ENCODE measurements at regions not wholly inside any gene's neighbourhood (a gene's known extent, or its start where the extent isn't known, plus 50 kb on each side); places are given as distances from the start of the nearest gene placed in this dataset.
"Not testable (repeated sequence)": the region's sequence is repeated elsewhere in the genome, so short reads cannot be mapped to it uniquely, and the experiment has no call there.

- no peak for TF ChIP-seq CTCF (IDR thresholded peaks at IDR 0.05)
- DNase-seq (ENCODE audit: low spot score) (no peak), ATAC-seq (ENCODE audit: low FRiP score) (no peak)
Measured at GRCh38 chr5:1658665-1659064, 134.9 kb upstream of the LPCAT1 start.

- TF ChIP-seq CTCF (IDR thresholded peaks at IDR 0.05) = no peak
Measured at GRCh38 chr5:1657161-1657741, 133.5 kb upstream of the LPCAT1 start.

DNA sequence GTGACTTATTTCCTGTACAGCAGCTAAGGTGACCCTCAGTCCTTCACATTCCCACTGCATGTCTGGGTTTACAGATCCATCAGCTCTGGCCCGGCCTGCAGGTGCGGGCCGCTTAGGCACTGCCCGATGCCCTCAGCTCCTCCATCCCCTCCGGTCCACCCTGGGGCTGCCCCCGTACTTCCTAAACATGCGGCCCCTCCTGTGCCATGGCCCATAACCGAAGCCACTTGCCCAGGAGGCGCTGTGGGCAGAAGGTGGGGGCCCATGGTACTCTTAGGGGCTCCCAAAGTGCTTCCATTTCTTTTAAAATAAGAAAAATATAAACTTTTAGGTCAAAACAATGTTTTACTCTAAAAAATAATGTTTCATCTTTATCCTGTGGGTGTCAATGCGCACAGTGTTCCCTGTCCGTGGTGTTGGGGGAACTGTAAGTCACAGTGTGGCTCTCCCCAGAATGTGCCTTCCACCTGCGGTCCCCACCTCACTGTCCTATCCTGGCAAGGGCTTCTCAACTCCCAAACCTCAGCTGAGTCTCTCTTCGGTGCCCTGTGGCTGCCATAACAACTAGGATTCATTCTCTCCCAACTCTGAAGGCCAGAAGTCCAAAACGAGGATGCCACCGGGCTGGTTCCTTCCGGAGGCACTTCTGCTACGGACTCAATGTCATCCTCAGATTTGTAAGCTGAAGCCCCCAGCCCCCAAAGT lies 132.7 kb upstream of the LPCAT1 start:
- DNase-seq (ENCODE audit: low spot score) (no peak), ATAC-seq (ENCODE audit: low FRiP score) (no peak)
- no peak for TF ChIP-seq CTCF (IDR thresholded peaks at IDR 0.05)

More at GRCh38 chr5:1657161-1657741, 133.5 kb upstream of the LPCAT1 start:
- no peak for ATAC-seq (ENCODE audit: low FRiP score)
- no peak for DNase-seq (ENCODE audit: low spot score)

DNA sequence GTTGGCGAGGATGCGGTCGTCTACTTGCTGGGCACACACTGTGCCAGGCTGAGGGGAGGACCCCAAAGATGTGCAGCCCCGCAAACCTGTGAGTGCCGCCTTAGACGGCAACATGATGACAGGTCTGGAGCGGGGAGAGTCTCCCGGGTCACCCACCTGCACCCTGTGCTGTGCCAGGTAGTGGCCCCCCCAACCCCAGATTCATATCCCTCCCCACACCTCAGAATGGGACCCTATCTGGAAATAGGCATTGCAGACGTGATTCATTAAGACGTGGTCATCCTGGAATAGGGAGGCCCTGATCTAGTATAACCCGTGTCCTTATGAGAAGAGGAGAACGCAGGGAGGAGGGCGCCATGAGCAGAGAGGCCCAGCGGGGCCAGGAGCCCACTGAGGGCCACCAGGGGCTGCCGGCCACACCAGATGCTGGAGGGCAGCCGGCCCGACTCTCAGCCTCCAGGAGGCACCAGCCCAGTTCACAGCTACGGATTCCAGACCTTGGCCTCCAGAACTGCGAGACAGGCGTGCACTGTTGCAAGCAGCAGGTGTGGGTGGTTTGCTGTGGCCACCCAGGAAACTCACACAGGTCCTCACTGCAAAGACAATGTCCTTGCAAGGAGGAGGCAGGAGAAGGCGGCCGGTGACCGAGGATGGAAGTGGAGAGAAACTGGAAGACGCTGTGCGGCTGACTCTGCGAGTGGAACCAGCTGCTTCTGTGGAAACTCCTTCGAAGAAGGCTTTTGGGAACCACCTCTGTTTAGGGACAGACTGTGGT lies 131.9 kb upstream of the LPCAT1 start:
- TF ChIP-seq CTCF (IDR thresholded peaks at IDR 0.05) = no peak
- DNase-seq (ENCODE audit: low spot score) = no peak
- ATAC-seq (ENCODE audit: low FRiP score) = no peak

GRCh38 chr5:1654786-1655495 lies 131.2 kb upstream of the LPCAT1 start:
- DNase-seq (ENCODE audit: low spot score) (no peak), ATAC-seq (ENCODE audit: low FRiP score) (no peak)
- no peak for TF ChIP-seq CTCF (IDR thresholded peaks at IDR 0.05)

DNA sequence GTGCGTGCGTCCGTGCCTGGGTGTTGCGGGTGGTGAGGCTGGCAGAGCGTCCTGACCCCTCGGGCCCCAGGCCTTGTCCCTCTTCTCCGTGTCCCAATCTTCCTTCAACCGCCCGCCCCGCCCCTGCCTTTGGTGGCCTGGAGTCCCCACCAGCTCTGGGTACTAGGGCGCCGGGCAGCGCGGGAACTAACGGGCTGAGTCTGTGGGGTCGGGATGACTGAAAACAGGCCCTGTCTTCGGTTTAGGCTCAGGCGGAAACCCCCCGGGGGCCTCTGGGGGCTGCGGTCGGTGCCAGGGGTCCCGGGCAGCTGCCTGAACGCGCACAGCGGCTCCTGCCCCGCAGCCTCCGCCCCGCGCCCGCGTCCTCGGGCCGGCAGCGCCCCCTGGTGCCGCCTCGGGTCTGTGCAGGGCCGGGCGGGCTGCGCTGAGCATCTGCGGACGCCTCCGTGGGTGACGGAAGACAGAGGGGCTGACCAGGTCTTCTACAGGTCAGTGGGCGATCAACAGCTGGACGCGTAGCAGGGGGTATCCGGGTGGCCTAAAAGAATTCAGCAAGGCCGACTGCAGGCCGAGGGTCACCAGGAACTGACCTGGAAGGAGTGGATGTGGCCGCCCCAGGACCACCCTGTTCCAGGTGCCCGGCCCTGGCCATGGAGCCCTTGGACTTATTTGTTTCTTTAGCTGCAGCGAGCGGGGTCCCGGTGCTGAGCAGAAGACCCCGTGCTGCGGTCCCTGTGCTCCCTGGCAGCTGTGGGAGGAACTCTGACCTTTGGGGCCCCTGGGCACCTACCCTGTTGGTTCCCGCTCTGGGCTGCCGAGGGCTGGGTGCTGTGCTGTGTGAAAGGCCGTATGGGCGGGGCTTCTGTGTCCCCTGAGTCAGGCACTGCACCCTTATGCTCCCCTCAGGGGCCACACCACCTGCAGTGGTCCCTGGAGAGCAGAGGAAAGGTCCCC lies 130.2 kb upstream of the LPCAT1 start:
- peak; percentile 81 for ATAC-seq (ENCODE audit: low FRiP score)
- DNase-seq (ENCODE audit: low spot score) = not testable (repeated sequence)
